ENCODE measurements at regions not wholly inside any gene's neighbourhood (a gene's known extent, or its start where the extent isn't known, plus 50 kb on each side); places are given as distances from the start of the nearest gene placed in this dataset.
A peak's percentile ranks its signal among the peaks of the same experiment; 100 is the strongest.

DNA sequence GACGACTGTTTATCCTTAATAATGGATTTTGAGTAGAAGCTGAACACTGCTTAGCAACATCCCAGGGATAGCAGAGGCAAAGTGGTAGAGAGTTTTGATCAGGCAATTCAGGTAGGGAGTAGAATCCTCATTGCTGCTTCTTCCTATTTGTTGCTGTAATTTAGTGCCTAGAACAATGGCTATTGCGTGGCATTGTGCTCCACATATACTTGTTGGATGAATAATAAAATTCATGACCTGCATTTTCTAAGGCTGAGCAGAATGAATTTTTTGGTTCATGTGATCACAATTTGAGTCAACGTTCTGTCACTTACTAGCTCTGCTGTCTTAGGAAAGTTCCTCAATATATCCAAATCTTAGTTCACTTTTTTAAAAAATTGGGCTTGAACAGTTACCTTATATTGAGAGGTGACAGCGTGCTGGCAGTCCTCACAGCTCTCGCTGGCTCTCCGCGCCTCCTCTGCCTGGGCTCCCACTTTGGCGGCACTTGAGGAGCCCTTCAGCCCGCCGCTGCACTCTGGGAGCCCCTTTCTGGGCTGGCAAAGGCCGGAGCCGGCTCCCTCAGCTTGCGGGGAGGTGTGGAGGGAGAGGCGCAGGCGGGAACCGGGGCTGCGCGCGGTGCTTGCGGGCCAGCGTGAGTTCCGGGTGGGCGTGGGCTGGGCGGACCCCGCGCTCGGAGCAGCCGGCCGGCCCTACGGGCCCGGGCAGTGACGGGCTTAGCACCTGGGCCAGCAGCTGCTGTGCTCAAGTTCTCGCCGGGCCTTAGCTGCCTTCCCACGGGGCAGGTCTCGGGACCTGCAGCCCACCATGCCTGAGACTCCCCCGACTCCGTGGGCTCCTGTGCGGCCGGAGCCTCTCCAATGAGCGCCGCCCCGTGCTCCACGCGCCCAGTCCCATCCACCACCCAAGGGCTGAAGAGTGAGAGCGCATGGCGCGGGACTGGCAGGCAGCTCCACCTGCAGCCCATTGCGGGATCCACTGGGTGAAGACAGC, 350.6 kb downstream of the ETS1 start:
- H3K27ac Mint-ChIP-seq (ENCODE audit: unreplicated experiment), result no peak overlapping the region
- Histone ChIP-seq H3K4me2 (ENCODE audit: low read length) (no peak overlapping the region), H2AFZ (ENCODE audit: low read depth, low read length) (no peak overlapping the region), H3K27me3 (ENCODE audit: insufficient read depth, low read length) (no peaks in the 10 kb centered on the region), H3K4me1 (ENCODE audit: insufficient read depth, low read length) (peaks cover 16% of the 10 kb centered on the region), H3K9me3 (ENCODE audit: insufficient read depth, low read depth, low read length) (no peaks in the 10 kb centered on the region), H3K4me3 (ENCODE audit: insufficient read depth, low read depth, low read length) (no peak overlapping the region), H3K27ac (ENCODE audit: low read depth, low read length) (no peak overlapping the region), H3K36me3 (ENCODE audit: insufficient read depth, low read length) (no peaks in the 10 kb centered on the region), H3K9ac (ENCODE audit: low read length) (no peak overlapping the region), H3K79me2 (ENCODE audit: insufficient read depth, low read length) (no peaks in the 10 kb centered on the region), H4K20me1 (ENCODE audit: insufficient read depth, low read length) (no peaks in the 10 kb centered on the region)
- peaks cover 13% of the 10 kb centered on the region for H3K4me1 Mint-ChIP-seq (ENCODE audit: low read depth, unreplicated experiment)
- DNase-seq (ENCODE audit: low read depth) (no peak), FAIRE-seq (no peak)
- TF ChIP-seq EZH2 (IDR thresholded peaks at IDR 0.05; ENCODE audit: insufficient read depth, low read length), result no peak
- TF ChIP-seq, protein P1, sequence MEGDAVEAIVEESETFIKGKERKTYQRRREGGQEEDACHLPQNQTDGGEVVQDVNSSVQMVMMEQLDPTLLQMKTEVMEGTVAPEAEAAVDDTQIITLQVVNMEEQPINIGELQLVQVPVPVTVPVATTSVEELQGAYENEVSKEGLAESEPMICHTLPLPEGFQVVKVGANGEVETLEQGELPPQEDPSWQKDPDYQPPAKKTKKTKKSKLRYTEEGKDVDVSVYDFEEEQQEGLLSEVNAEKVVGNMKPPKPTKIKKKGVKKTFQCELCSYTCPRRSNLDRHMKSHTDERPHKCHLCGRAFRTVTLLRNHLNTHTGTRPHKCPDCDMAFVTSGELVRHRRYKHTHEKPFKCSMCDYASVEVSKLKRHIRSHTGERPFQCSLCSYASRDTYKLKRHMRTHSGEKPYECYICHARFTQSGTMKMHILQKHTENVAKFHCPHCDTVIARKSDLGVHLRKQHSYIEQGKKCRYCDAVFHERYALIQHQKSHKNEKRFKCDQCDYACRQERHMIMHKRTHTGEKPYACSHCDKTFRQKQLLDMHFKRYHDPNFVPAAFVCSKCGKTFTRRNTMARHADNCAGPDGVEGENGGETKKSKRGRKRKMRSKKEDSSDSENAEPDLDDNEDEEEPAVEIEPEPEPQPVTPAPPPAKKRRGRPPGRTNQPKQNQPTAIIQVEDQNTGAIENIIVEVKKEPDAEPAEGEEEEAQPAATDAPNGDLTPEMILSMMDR (IDR thresholded peaks at IDR 0.05; ENCODE audit: insufficient read depth, low read depth, low read length), result no peak
- H3K36me3 Mint-ChIP-seq (ENCODE audit: low read depth, unreplicated experiment), result no peaks in the 10 kb centered on the region
- no peaks in the 10 kb centered on the region for H3K9me3 Mint-ChIP-seq (ENCODE audit: unreplicated experiment)
- no peaks in the 10 kb centered on the region for H3K27me3 Mint-ChIP-seq (ENCODE audit: low read depth, unreplicated experiment)
- H3K4me3 Mint-ChIP-seq (ENCODE audit: unreplicated experiment), result no peak overlapping the region

DNA sequence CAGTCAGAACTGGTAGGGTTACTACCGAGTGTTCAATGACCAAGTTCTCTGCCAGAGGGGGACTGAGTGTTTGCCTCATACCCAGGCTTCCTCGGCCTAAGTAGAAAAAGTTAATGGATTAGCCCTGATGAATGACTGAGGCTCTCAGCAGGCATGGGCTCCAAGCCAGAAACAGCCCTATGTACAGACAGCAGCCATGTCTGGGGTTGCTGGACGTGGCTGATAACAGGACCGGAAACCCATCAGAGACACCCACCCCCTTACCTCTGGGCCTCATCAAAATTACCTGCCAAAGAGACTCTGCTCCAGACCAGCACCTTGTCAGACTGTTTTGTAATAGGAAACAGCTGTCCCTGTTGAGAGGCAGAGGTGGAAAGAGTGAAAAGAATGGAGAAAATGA, 351.4 kb downstream of the ETS1 start:
- no peaks in the 10 kb centered on the region for H3K9me3 Mint-ChIP-seq (ENCODE audit: unreplicated experiment)
- no peaks in the 10 kb centered on the region for H3K27me3 Mint-ChIP-seq (ENCODE audit: low read depth, unreplicated experiment)
- Histone ChIP-seq H3K4me1 (ENCODE audit: insufficient read depth, low read length) (peaks cover 13% of the 10 kb centered on the region), H3K9ac (ENCODE audit: low read length) (no peak overlapping the region), H3K4me3 (ENCODE audit: insufficient read depth, low read depth, low read length) (no peak overlapping the region), H3K27me3 (ENCODE audit: insufficient read depth, low read length) (no peaks in the 10 kb centered on the region), H3K9me3 (ENCODE audit: insufficient read depth, low read depth, low read length) (no peaks in the 10 kb centered on the region), H3K79me2 (ENCODE audit: insufficient read depth, low read length) (no peaks in the 10 kb centered on the region), H3K27ac (ENCODE audit: low read depth, low read length) (no peak overlapping the region), H3K36me3 (ENCODE audit: insufficient read depth, low read length) (no peaks in the 10 kb centered on the region), H2AFZ (ENCODE audit: low read depth, low read length) (no peak overlapping the region), H3K4me2 (ENCODE audit: low read length) (no peak overlapping the region), H4K20me1 (ENCODE audit: insufficient read depth, low read length) (no peaks in the 10 kb centered on the region)
- FAIRE-seq (no peak), DNase-seq (ENCODE audit: low read depth) (no peak)
- TF ChIP-seq EZH2 (IDR thresholded peaks at IDR 0.05; ENCODE audit: insufficient read depth, low read length), result no peak
- TF ChIP-seq, protein P1 (IDR thresholded peaks at IDR 0.05; ENCODE audit: insufficient read depth, low read depth, low read length), result no peak
- H3K4me1 Mint-ChIP-seq (ENCODE audit: low read depth, unreplicated experiment), result peaks cover 13% of the 10 kb centered on the region
- H3K4me3 Mint-ChIP-seq (ENCODE audit: unreplicated experiment), result no peak overlapping the region
- no peaks in the 10 kb centered on the region for H3K36me3 Mint-ChIP-seq (ENCODE audit: low read depth, unreplicated experiment)
- no peak overlapping the region for H3K27ac Mint-ChIP-seq (ENCODE audit: unreplicated experiment)

DNA sequence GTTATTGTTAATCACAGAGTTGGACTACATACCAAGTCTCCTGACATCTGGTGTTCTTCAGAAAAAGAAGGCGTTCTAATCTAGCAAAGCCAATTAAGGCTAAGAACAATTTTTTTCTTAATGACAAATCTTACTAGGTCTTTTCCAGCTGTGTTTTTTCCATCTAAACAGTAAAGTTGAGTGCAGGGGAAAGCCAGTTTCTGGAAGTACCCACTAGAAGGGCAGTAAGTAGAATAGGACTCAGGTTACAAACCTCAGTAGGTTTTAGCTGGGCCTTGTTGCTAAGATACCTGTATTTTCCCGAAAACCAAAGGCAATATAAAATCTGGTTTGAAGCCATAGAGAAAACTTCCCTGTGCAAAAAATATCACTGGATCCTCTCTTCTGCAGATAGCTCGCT, 351.9 kb downstream of the ETS1 start:
- Histone ChIP-seq H3K9me3 (ENCODE audit: insufficient read depth, low read depth, low read length) (no peaks in the 10 kb centered on the region), H3K36me3 (ENCODE audit: insufficient read depth, low read length) (no peaks in the 10 kb centered on the region), H2AFZ (ENCODE audit: low read depth, low read length) (no peak overlapping the region), H3K9ac (ENCODE audit: low read length) (no peak overlapping the region), H3K4me1 (ENCODE audit: insufficient read depth, low read length) (peaks cover 10% of the 10 kb centered on the region), H3K27ac (ENCODE audit: low read depth, low read length) (no peak overlapping the region), H3K79me2 (ENCODE audit: insufficient read depth, low read length) (no peaks in the 10 kb centered on the region), H4K20me1 (ENCODE audit: insufficient read depth, low read length) (no peaks in the 10 kb centered on the region), H3K4me3 (ENCODE audit: insufficient read depth, low read depth, low read length) (no peak overlapping the region), H3K27me3 (ENCODE audit: insufficient read depth, low read length) (no peaks in the 10 kb centered on the region), H3K4me2 (ENCODE audit: low read length) (no peak overlapping the region)
- DNase-seq (ENCODE audit: low read depth) (peak; percentile 27), FAIRE-seq (no peak)
- TF ChIP-seq, protein P1 (IDR thresholded peaks at IDR 0.05; ENCODE audit: insufficient read depth, low read depth, low read length), result no peak
- H3K4me1 Mint-ChIP-seq (ENCODE audit: low read depth, unreplicated experiment), result peaks cover 13% of the 10 kb centered on the region
- no peaks in the 10 kb centered on the region for H3K27me3 Mint-ChIP-seq (ENCODE audit: low read depth, unreplicated experiment)
- H3K4me3 Mint-ChIP-seq (ENCODE audit: unreplicated experiment), result no peak overlapping the region
- H3K27ac Mint-ChIP-seq (ENCODE audit: unreplicated experiment), result no peak overlapping the region
- no peaks in the 10 kb centered on the region for H3K36me3 Mint-ChIP-seq (ENCODE audit: low read depth, unreplicated experiment)
- H3K9me3 Mint-ChIP-seq (ENCODE audit: unreplicated experiment), result no peaks in the 10 kb centered on the region

Data from astrocyte (in vitro differentiated cells and primary cell).